Upper lobe of left lung (tissue), 4 donors: ENCODE measurements at regions not wholly inside any gene's neighbourhood (a gene's known extent, or its start where the extent isn't known, plus 50 kb on each side); places are given as distances from the start of the nearest gene placed in this dataset.

Source experiments
- CTCF ChIP-seq, 6 experiments: fragments of 450-650 bp in 4 of 6; fragments of 200-600 bp in 2 of 6; sonication (generic) in 2 of 6; IDR thresholded peaks; one replicate each; pipeline ENCODE4 v1.5.1; 2016 to 2019; ENCODE audit warnings: antibody characterized with exemption in 6 of 6
- EP300 ChIP-seq, 4 donors: sonication (generic); formaldehyde crosslinking; IDR thresholded peaks; one replicate each; pipeline ENCODE4 v1.5.1; 2017; ENCODE audit warnings: antibody characterized with exemption in 4 of 4, control low read depth in 2 of 4
- POLR2A ChIP-seq, 4 donors: fragments of 450-650 bp; IDR thresholded peaks; one replicate each; pipeline ENCODE4 v1.5.1; 2016 to 2017; ENCODE audit warnings: antibody characterized with exemption in 4 of 4, mild to moderate bottlenecking in 2 of 4
- POLR2AphosphoS5 ChIP-seq, 2 donors: sonication (generic); formaldehyde crosslinking; IDR thresholded peaks; one replicate each; pipeline ENCODE4 v1.5.1; 2017; ENCODE audit warnings: antibody characterized with exemption in 2 of 2

- no peak for TF ChIP-seq CTCF (IDR thresholded peaks at IDR 0.05)
- no peak for TF ChIP-seq POLR2A (IDR thresholded peaks at IDR 0.05)
- no peak for TF ChIP-seq POLR2AphosphoS5 (IDR thresholded peaks at IDR 0.05)
- no peak for TF ChIP-seq EP300 (IDR thresholded peaks at IDR 0.05)
Observed at GRCh38 chr3:132242790-132243189, 74.4 kb upstream of the ACP3 start.
